HT1080 (cell line): ENCODE measurements at regions not wholly inside any gene's neighbourhood (a gene's known extent, or its start where the extent isn't known, plus 50 kb on each side); places are given as distances from the start of the nearest gene placed in this dataset.
"Not testable (repeated sequence)": the region's sequence is repeated elsewhere in the genome, so short reads cannot be mapped to it uniquely, and the experiment has no call there.

Experiments
- DNase-seq: peaks from one replicate; pipeline ENCODE4 v3.0.0-alpha.2; 2015; ENCODE audit warnings: low read depth

DNA sequence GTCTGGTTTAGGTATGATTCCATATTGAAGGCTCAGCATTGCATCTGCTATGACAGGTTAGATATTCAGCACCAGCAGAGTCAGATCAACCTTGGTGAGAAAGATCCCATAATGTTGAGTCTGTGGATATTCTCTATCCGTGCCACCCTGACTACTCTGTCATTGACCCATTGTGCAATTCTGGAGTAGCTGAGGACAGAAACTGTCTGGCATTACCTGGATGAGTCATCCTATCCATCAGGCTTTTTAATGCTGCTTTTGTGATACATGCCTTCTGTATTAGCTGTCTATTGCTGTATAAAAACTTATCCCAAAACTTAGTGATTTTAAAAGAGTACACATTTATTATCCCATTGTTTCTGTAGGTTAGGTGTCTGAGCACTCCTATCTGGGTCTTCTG is 189.1 kb upstream of the FAT3 start:
- DNase-seq: no peak

DNA sequence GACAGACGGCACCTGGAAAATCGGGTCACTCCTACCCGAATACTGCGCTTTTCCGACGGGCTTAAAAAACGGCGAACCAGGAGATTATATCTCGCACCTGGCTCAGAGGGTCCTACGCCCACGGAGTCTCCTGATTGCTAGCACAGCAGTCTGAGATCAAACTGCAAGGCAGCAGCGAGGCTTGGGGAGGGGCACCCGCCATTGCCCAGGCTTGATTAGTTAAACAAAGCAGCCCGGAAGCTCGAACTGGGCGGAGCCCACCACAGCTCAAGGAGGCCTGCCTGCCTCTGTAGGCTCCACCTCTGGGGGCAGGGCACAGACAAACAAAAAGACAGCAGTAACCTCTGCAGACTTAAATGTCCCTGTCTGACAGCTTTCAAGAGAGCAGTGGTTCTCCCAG is 197.5 kb upstream of the FAT3 start:
- DNase-seq: not testable (repeated sequence)

DNA sequence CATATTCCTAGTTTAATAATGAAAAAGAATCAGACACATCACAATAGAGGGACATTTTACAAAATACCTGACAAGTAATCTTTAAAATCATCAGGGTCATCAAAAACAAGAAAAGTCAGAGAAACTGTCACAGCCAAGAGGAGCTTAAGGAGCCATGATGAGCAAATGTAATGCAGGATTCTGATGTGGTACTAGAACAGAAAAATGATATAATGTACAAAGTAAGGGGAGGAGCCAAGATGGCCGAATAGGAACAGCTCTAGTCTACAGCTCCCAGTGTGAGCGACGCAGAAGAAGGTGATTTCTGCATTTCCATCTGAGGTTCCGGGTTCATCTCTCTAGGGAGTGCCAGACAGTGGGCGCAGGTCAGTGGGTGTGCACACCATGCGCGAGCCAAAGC is 198.0 kb upstream of the FAT3 start:
- no peak for DNase-seq

DNA sequence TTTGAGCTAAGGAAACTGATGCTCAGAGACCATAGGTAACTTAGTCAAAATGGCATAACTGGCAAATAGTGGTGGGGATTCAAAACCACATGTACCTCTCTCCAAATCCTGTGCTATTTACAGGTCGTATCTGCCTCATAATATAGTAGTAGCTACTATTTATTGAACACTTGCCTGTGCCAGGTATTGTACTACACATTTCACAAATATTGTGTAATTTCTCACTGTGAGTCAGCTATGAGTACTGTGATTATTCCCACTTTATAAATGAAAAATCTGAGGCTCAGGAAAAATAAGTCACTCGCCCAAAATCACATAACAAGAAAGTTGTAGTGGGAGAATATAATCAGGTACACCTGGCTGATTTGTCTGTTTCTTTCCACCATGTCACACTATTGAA is 199.8 kb upstream of the FAT3 start:
- DNase-seq: no peak

DNA sequence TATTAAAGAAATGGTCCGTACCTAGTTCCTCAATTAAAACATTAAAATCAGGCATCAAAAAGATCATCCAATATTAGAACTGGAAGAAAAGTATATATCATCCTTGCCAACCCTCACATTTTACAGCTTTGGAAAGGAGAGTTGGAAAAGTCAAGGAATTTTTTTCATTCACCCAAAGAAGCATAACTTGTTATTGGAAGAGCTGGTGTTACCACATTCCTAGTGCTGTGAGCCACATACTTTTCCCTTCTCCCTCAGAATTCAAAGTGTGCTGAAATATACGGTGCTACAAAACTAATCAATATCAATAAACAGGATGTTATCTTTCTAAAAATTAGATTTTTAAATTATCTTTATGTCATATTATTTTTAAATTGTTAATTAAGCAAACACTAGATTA is 202.1 kb upstream of the FAT3 start:
- DNase-seq: no peak

DNA sequence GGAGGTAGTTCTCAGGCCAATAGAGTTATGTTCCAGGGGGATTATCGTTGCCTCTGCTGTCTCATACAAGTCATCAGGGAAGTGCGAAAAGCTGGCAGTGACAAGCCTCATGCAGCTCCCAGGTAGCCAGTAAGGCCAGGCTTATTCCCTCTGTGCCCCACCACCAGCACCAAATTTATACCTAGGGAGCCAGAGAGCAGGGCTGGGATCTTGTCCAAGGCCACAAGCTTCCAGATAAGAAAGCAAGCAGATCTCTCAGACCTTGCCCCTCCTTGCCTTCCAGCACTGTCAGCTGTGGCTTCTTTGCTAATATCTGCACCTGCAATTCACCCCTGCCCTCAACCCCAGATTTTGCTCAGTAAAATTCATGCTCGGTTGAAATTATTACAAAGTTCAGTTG is 206.3 kb upstream of the FAT3 start:
- DNase-seq: no peak

DNA sequence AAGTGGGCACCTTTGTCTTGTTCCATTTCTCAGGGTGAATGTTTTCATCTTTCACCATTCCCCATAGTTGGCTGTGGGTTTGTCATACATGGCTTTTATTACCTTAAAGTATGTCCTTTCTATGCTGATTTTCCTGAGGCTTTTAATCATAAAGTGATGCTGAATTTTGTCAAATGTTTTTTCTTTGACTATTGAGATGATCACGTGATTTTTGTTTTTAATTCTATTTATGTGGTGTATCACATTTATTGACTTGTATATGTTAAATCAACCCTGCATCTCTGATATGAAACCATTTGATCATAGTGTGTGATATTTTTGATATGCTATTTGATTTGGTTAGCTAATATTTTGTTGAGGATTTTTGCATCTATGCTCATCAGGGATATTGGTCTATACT is 216.4 kb upstream of the FAT3 start:
- DNase-seq: no peak

DNA sequence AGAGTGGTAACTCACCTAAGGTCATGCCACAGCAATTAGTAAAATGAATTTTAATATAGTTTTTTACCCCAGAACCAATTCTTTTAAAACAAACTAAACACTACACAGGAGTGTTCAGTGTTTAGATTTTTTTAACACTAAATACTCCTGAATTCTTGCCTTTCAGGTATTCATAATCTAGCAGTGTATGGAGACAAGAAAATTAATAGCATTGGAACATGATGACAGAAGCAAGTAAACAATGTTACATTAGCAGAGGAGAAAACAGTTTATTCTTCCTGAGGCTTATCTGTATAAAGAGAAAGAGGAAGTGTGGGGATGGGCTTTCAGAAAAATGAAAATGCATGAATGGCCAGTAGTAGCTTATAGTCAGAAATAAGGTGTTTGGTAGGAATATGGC is 222.1 kb upstream of the FAT3 start:
- DNase-seq: no peak

DNA sequence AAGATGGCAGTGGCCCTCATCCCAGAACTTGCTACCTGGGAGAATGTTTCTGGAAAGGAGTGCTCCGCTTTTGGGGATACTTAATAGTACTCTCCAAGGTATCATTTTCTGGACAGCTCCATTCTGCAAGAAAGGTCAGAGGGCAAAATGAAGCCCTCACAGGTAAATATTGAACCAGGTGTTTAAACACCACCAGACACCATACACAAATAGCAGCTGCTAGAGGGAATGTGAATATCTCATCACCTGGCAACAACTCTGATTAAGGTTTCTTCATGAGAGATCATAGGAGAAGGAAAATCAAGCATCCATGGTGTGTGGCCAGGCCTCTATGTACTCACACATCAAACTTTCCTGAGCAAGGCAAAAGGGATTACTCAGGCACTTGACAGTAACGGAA is 226.1 kb upstream of the FAT3 start:
- no peak for DNase-seq

DNA sequence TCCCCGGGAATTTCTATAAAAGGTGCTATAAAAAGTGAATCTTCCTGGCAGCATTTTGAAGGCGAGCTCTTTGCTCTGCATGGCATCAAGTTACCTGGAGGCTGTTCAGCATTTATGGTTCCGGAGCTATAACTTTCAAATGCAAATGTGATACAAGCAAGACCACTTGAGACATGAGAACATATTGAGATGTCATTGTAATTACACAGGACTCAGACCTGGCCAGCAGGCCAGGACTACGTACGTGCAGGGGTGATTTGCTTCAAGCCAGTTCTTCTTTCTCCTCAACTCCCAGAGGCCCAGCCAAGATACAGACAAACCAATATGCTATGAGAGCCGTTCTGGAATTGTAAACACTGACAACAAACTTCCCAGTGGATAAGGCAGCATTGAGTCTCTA is 227.4 kb upstream of the FAT3 start:
- no peak for DNase-seq

DNA sequence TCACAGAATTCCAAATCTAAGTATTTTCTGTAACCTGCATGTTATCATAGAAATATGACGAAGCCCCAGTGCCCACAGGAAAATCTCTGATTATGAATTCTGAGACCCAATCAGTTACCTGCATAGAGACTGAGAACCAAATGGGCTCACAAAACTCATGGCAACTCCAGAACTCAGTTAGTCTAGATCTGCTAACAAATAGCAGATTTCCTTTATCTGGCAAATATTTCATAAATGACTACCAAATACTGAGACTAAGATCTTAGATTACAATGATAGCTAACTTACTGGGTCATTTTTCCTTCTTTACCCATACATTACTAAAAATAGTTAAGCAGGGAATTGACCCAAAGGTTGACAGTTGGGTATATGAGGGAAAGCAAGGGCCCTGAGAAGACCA is 228.1 kb upstream of the FAT3 start:
- DNase-seq: no peak

DNA sequence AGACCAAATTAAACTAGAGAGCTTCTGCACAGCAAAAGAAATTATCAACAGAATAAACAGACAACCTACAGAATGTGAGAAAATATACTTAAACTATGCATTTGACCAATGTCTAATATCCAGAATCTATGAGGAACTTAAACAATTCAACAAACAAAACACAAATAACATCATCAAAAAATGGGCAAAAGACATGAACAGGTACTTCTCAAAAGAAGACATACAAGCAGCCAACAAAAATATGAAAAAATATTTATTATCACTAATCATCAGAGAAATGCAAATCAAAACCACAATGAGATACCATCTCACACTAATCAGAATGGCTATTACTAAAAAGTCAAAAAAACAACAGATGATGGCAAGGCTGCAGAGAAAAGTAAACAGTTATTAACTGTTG is 236.2 kb upstream of the FAT3 start:
- DNase-seq: not testable (repeated sequence)

DNA sequence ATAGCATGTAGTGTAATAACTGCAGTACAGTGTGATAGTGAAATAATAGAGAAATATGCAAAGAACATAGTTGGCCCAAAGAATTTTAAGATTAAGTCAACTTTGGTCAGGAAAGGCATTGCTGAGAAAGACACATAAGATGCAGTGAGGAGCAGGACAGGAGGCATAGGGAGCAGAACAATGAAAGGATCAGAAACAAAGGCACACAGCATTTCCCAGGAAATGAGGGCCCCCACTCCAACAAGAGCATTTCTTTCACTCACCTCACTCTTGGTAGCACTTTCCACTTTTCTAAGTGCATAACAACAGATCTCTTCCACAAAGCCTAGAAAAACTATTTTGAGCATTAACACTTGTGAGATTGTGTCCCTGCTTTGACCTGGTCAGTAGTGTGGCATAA is 238.4 kb upstream of the FAT3 start:
- no peak for DNase-seq

DNA sequence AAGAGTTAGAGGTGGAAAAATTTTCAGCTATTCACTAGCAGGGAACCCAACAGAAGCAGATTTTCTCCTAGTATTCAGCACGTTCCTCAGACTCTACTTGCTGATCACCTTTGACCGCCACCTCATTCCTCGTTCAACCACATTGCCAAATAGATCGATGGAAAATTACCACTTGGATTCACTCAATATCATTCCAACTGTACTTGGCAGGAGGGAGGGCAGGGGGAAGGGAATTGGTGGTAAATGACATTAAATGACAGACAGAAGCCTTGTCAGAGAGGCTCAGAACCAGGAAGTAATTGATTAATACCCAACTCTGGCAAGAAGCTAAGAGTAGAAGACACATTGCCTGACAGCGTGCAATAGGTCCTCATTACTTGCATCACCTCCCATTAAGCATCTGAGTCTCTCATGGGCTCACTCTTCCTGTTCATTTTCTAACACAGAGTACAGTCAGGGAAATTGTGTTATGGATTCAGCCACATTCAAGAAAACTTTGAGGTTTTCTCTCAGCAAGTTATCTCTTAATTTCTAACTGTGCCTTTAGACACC is 240.5 kb upstream of the FAT3 start:
- DNase-seq: no peak

DNA sequence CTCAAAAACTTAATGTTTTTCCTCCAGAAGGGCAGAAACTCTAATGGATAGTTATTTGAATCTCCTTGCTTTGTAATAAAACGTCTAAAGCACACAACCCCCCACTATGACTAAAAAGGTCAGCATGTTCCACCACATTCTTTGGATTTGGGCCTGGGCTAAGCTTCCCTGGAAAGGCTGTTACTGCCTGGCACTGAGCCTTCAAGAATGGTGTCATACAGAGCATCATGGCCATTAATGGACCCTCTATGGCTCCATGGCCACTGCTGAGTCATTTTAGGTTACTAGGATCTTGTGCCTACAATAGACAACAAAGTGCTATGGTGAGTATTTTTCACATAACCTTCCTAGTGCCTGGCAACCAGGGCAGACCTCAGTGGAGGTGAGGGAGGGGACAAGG is 242.6 kb upstream of the FAT3 start:
- DNase-seq: peak; percentile 90

DNA sequence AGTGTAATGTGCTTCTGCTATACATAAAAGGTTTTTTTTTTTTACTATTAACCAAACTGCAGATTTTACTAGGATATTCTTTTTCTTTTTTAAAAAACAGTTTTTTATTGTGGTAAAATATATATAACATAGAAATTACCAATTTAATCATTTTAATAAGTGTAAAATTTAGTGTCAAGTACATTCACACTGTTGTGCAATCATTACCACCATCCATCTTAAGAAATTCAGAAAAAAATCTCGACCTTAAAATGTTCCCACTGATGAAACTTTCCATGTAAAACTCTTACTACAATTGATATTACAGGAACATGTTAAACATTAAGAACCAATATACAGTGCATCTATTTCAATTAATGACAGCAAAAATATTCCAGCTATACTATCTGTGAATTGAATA is 244.8 kb upstream of the FAT3 start:
- DNase-seq: no peak

DNA sequence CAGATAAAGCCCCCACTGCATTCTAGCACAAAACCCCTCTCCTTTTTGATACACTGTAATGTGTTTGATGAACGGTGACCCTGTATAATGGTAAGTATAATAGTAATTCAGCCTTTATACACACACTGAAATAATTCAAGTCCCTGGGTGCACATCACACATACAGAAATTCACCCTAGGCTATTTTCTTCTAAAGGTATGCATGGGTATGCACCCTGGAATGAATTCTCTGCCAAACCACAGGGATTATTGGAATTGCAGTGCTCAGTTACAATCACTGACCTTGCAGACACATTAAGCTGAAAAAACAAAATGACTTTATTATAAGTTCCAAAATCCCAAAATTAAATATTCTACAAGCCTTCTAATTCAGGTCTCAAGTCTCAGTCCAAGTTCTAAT is 245.9 kb upstream of the FAT3 start:
- DNase-seq: no peak

DNA sequence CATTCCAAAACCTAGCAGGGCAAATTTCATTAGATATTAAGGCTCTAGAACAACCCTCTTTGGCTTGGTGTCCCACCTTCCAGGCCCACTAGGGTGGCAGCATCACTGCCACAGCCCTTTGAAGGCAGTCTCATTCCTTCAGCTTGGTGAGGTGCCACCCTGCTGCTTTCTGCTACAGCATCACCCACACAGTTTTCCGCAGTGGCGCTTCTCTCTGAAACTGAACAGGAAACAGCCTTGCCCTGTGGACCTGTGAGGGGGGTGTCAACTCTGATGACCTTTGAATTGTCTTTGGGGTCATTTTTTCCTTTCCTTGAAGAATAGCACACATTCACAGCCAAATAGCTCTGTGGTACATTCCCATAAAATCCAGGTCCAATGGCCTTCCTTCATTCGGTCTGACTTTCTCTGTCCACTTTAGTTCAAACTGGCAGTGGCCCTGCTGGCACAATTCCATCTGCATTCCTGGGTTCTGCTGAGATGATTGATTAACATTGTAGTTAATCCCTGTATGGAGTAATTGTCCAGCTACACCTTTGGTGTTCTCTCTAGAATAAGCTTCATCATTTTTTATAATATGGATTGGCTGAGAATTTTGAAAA is 251.9 kb upstream of the FAT3 start:
- no peak for DNase-seq

DNA sequence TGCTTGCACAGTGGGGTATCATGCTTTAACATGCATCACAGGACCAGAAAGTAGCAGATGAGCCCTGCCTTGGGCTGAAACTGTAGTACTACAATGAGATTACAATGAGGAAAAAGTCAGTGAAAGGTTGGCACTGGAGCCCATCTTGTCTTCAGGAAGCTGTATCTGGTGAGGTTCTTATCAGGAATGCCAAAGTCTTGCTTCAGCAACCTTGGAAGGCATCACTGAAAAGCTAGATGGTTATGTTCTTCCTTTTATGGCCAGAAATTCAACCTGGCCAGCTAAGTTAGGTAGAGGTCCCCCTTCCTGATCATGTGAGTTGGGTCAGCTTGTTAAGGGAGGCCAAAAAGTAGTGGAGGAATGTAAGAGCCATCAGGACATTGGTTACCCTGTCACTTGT is 254.0 kb upstream of the FAT3 start:
- no peak for DNase-seq

DNA sequence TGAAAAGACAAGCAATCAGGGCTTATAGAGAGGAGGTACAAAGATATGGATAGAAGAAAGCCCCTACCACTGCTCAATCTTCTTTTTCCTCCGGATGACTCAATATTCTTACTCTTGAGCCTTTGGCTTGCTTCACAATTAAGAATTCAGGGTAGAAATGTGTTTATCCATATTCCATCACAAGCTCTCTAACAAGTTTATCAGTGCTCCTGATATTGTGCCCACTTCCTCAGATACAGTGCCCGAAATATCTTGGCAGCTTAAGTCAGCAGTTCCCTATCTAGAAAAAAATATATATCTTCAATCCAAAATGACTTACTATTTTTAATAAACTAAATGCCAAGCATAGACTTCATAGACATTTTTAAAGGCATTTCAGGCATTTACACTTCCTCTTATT is 255.1 kb upstream of the FAT3 start:
- no peak for DNase-seq

DNA sequence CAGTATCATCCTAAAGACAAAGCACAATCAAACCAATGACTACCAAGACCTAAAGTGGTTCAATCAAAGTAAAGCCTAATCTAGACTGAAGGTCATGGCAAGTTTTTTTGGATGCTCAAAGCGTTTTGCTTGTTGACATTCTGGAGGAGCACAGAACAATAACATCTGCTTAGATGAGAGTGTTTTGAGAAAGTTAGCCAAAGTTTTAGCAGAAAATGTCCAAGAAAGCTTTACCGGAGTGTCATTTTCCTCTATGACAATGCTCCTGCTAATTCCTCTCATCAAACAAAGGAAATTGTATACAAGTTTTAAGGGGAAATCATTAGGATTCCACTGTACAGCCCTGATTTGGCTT is 256.9 kb upstream of the FAT3 start:
- no peak for DNase-seq

DNA sequence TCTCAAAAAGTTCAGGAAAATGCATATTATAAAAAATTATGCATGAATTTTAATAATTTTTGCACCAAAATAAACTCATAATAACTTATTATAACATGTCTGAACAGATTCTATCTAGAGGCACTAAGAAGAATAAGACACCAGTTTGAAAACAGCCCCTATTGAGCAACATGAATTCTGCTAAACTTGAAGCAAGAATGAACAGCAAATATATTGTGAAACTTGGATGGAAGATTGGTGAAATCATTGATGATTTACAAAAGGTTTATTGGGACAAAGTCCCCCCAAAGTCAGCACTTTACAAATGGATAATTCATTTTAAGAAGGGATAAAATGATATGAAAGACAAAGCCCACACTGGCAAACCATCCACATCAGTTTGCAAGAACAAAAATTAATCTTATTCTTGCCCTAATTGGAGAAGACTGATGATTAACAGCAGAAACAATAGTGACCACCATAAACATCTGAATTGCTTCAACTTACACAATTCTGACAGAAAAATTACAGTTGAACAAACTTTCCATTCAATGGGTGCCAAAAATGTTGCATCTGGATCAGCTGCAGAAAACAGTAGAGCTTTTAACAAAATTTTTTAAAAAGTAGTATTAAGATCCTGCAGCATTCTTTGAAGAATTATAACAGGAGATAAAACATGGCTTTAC is 257.5 kb upstream of the FAT3 start:
- DNase-seq: no peak

DNA sequence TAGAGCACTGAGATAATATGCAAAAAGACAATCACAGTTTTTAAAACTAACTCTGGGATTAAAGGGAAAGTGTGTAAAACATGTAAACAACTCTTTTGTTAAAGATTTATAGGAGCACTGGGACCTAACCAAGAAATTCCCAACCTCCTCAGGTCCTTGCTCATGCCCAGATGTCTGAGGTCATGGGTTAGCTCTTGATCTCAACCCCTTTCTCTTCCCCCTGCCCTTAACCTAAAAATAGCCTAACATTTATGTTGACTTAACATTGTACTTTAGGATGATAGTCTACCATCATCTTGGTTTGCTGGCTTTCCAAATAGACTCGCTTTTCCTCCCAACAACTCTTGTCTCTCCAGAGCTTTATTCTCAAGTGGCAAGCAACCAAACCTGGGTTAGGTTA is 258.2 kb upstream of the FAT3 start:
- no peak for DNase-seq

DNA sequence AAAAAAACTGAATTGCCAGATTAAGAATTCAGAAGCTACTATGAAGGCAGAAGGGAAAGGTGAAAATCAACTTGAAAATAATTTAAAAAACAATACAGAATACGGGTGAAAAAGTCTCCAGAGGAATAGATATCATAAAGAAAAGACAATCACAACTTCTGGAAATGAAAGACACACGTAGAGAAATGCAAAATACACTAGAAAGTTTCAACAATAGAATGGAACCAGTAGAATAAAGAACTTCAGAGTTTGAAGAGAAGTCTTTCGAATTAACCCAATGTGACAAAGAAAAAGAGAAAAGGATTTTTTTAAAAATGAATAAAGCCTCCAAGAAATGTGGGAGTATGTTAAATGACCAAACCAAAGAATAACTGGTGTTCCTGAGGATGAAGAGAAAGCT is 263.8 kb upstream of the FAT3 start:
- no peak for DNase-seq
